K562 (cell line): ENCODE measurements at regions not wholly inside any gene's neighbourhood (a gene's known extent, or its start where the extent isn't known, plus 50 kb on each side); places are given as distances from the start of the nearest gene placed in this dataset.

Source experiments
- ATAC-seq: fragments of 200-7000 bp; cut with Tn5 transposase; 3 replicates; pipeline ENCODE4 v1.9.1; 2020; ENCODE audit warnings: moderate library complexity
- BruUV-seq: library from RNA; stranded (reverse); fragments of 400-500 nt; replicated peaks from 2 replicates; lab custom pipeline; 2021; lab: Mats Ljungman, UMichigan
- CTCF ChIA-PET: fragments of 300-600 bp; formaldehyde crosslinking; extraction: SDS; loops from one replicate; lab custom pipeline; 2021; ENCODE audit warnings: low intra/inter-chr PET ratio; lab: Yijun Ruan, JAX
- POLR2A ChIA-PET: fragments of 300-600, 350-650 bp; sonication (Branson Sonifier 250); formaldehyde crosslinking; extraction: SDS; loops from one replicate; lab custom pipeline; 2021; ENCODE audit warnings: antibody characterized with exemption, inconsistent platforms; lab: Yijun Ruan, JAX
- DNase-seq, 4 experiments: peaks; one replicate each; pipeline versions ENCODE4 v3.0.0 to v3.0.0-alpha.2; 2011 to 2018; ENCODE audit warnings: low spot score in 3 of 4, mixed read lengths in 3 of 4; ENCODE audit errors: extremely low read depth in 1 of 4
- FAIRE-seq: peaks from 2 replicates; lab custom pipeline; 2011; peaks lifted over from hg19 to GRCh38; lab: Jason Lieb, UNC
- H2AFZ ChIP-seq: 2 replicates; pipeline ENCODE4 v1.6.0; 2011; ENCODE audit warnings: low read depth, low read length, control low read depth, inconsistent platforms
- H3K27ac ChIP-seq: fragments of 200-600 bp; 3 replicates; pipeline ENCODE4 v1.8.0; 2011; ENCODE audit warnings: low read depth, mild to moderate bottlenecking, control low read depth, inconsistent platforms, low read length, moderate library complexity, mixed read lengths; ENCODE audit errors: extremely low read depth
- H3K27me3 ChIP-seq, 2 experiments: fragments of 300-600 bp in 1 of 2; 2 replicates in 1 of 2; 3 replicates in 1 of 2; pipeline versions ENCODE4 v1.6.0 to v1.8.0; 2011; ENCODE audit warnings: inconsistent platforms in 2 of 2, low read length in 2 of 2, mild to moderate bottlenecking in 1 of 2, mixed read lengths in 1 of 2, moderate library complexity in 1 of 2; ENCODE audit not compliant: control insufficient read depth in 2 of 2, insufficient read depth in 2 of 2
- H3K36me3 ChIP-seq: fragments of 300-600 bp; 3 replicates; pipeline ENCODE4 v1.8.0; 2011; ENCODE audit warnings: mild to moderate bottlenecking, low read length, inconsistent platforms; ENCODE audit not compliant: control insufficient read depth, insufficient read depth
- H3K4me1 ChIP-seq, 2 experiments: fragments of 200-600 bp in 1 of 2; replicated peaks in 1 of 2; 2 replicates in 1 of 2; 3 replicates in 1 of 2; pipeline versions ENCODE4 v1.5.1 to v1.8.0; 2011; ENCODE audit warnings: inconsistent platforms in 2 of 2, low read length in 2 of 2, mild to moderate bottlenecking in 1 of 2, mixed read lengths in 1 of 2, moderate library complexity in 1 of 2; ENCODE audit not compliant: control insufficient read depth in 2 of 2, insufficient read depth in 2 of 2
- H3K4me2 ChIP-seq: 2 replicates; pipeline ENCODE4 v1.6.1; 2011; ENCODE audit warnings: low read length, control low read depth, inconsistent platforms, mixed read lengths; ENCODE audit not compliant: insufficient read depth
- H3K4me3 ChIP-seq: fragments of 200-600 bp; sonication (generic), shearing (Covaris generic); 2 replicates; pipeline ENCODE4 v1.5.1; 2016; ENCODE audit warnings: control low read depth, inconsistent platforms
- H3K79me2 ChIP-seq: fragments of 200-600 bp; 3 replicates; pipeline ENCODE4 v1.8.0; 2011; ENCODE audit warnings: low read length, inconsistent platforms; ENCODE audit not compliant: control insufficient read depth, insufficient read depth
- H3K9ac ChIP-seq, 2 experiments: 2 replicates each; pipeline versions ENCODE4 v1.6.0 to v1.6.1; 2011; ENCODE audit warnings: low read depth in 2 of 2, low read length in 2 of 2, control low read depth in 1 of 2, inconsistent platforms in 1 of 2, mild to moderate bottlenecking in 1 of 2, mixed read lengths in 1 of 2; ENCODE audit not compliant: insufficient read depth in 1 of 2
- H3K9me1 ChIP-seq: one replicate; pipeline ENCODE4 v1.6.0; 2011; ENCODE audit warnings: inconsistent platforms, mild to moderate bottlenecking, low read length, moderate library complexity; ENCODE audit not compliant: control insufficient read depth, insufficient read depth
- H3K9me3 ChIP-seq: replicated peaks from 2 replicates; pipeline ENCODE4 v1.5.1; 2011; ENCODE audit warnings: low read depth, low read length, inconsistent platforms; ENCODE audit not compliant: control insufficient read depth, insufficient read depth
- H4K20me1 ChIP-seq: replicated peaks from 2 replicates; pipeline ENCODE4 v1.6.1; 2011; ENCODE audit warnings: low read length, inconsistent platforms, mixed read lengths; ENCODE audit not compliant: control insufficient read depth, insufficient read depth
- BACH1 ChIP-seq: fragments of 200-800 bp; sonication (Bioruptor generic); IDR thresholded peaks from 2 replicates; pipeline ENCODE4 v1.6.1; 2016; ENCODE audit warnings: missing genetic modification characterization, missing compliant biosample characterization
- CCNT2 ChIP-seq: IDR thresholded peaks from 2 replicates; pipeline ENCODE4 v1.6.1; 2011; ENCODE audit warnings: borderline replicate concordance, low read depth, mild to moderate bottlenecking, moderate library complexity, mixed read lengths, low read length; ENCODE audit not compliant: insufficient read length; ENCODE audit errors: extremely low read depth
- CEBPG ChIP-seq, 3 experiments: fragments of 200-800 bp in 1 of 3; sonication (Bioruptor generic) in 1 of 3; sonication (generic) in 1 of 3; formaldehyde crosslinking in 1 of 3; IDR thresholded peaks in 2 of 3; conservative IDR thresholded peaks in 1 of 3; 2 replicates each; pipeline versions ENCODE4 v1.6.1 to v1.8.0; 2016 to 2022; ENCODE audit warnings: missing compliant biosample characterization in 2 of 3, missing genetic modification characterization in 2 of 3, mild to moderate bottlenecking in 1 of 3, missing genetic modification reagents in 1 of 3
- E2F5 ChIP-seq: sonication (generic); formaldehyde crosslinking; IDR thresholded peaks from 2 replicates; pipeline ENCODE4 v1.8.0; 2022; ENCODE audit warnings: mild to moderate bottlenecking, missing genetic modification reagents
- ESRRA ChIP-seq: fragments of 450-650 bp; IDR thresholded peaks from 2 replicates; pipeline ENCODE4 v1.6.1; 2014; ENCODE audit warnings: low read depth, mild to moderate bottlenecking, moderate library complexity, borderline replicate concordance
- FOXM1 ChIP-seq, 2 experiments: fragments of 450-650 bp in 1 of 2; sonication (generic) in 1 of 2; formaldehyde crosslinking in 1 of 2; IDR thresholded peaks; 2 replicates each; pipeline versions ENCODE4 v1.6.1 to v1.9.0; 2017 to 2022; ENCODE audit warnings: low read depth in 2 of 2, mild to moderate bottlenecking in 2 of 2, missing genetic modification reagents in 1 of 2, moderate library complexity in 1 of 2
- HMBOX1 ChIP-seq: sonication (generic); IDR thresholded peaks from 2 replicates; pipeline ENCODE4 v1.6.1; 2016
- KLF6 ChIP-seq: fragments of 250-450 bp; sonication (Bioruptor Pico); IDR thresholded peaks from 2 replicates; pipeline ENCODE4 v1.4.0; 2020; ENCODE audit warnings: mild to moderate bottlenecking, moderate library complexity, borderline replicate concordance
- MCM2 ChIP-seq: fragments of 450-650 bp; IDR thresholded peaks from 2 replicates; pipeline ENCODE4 v1.6.1; 2017; ENCODE audit warnings: low read depth, mild to moderate bottlenecking
- PTRF ChIP-seq: fragments of 450-650 bp; IDR thresholded peaks from 2 replicates; pipeline ENCODE4 v1.6.1; 2016; ENCODE audit warnings: mild to moderate bottlenecking, missing genetic modification characterization, missing compliant biosample characterization
- PYGO2 ChIP-seq: fragments of 450-650 bp; IDR thresholded peaks from 2 replicates; pipeline ENCODE4 v1.6.1; 2016; ENCODE audit warnings: mild to moderate bottlenecking, missing genetic modification characterization, moderate library complexity, missing compliant biosample characterization
- SIX5 ChIP-seq, 2 experiments: IDR thresholded peaks; 2 replicates each; pipeline ENCODE4 v1.6.1; 2011; ENCODE audit warnings: low read length in 2 of 2, borderline replicate concordance in 1 of 2, low read depth in 1 of 2, mild to moderate bottlenecking in 1 of 2, moderate library complexity in 1 of 2; ENCODE audit not compliant: insufficient read depth in 1 of 2
- ZNF146 ChIP-seq: IDR thresholded peaks from one replicate; pipeline ENCODE4 v1.6.1; 2018; ENCODE audit warnings: missing compliant biosample characterization; ENCODE audit not compliant: unreplicated experiment
- ZNF311 ChIP-seq: fragments of 250-450 bp; sonication (Bioruptor Pico); IDR thresholded peaks from 2 replicates; pipeline ENCODE4 v1.4.0; 2020; ENCODE audit warnings: mild to moderate bottlenecking, moderate library complexity
- ZNF354B ChIP-seq: fragments of 250-450 bp; sonication (Bioruptor Pico); IDR thresholded peaks from 2 replicates; pipeline ENCODE4 v1.4.0; 2020
- ZNF584 ChIP-seq: fragments of 200-800 bp; sonication (Bioruptor generic); IDR thresholded peaks from 2 replicates; pipeline ENCODE4 v1.6.1; 2016; ENCODE audit warnings: low read depth, mild to moderate bottlenecking, missing genetic modification characterization, missing compliant biosample characterization
- ZNF696 ChIP-seq: fragments of 250-450 bp; sonication (Bioruptor Pico); conservative IDR thresholded peaks from 2 replicates; pipeline ENCODE4 v1.4.0; 2020; ENCODE audit warnings: mild to moderate bottlenecking, moderate library complexity
- WGBS: fragments of 100-300 bp; shearing (Covaris generic); methylation state at CpG from one replicate; pipeline ENCODE4 v1.1.6; 2016; ENCODE audit warnings: low coverage, mixed read lengths; ENCODE audit not compliant: insufficient coverage; ENCODE audit errors: missing lambda C conversion rate; 5-methylcytosine and 5-hydroxymethylcytosine counted together
- in situ Hi-C: fragments of 300-500 bp; cut with MboI; formaldehyde crosslinking; loops from 4 replicates; pipeline ENCODE4 v1.15.0; 2018; ENCODE audit warnings: inconsistent platforms, mixed read lengths
- intact Hi-C: fragments of 100-400 bp; cut with micrococcal nuclease; formaldehyde crosslinking; loops from 2 replicates; pipeline ENCODE4 v1.14.2; 2022

GRCh38 chr7:29619848-29620555 lies 56.4 kb downstream of the PRR15 start:
- in situ Hi-C loops (no loop called here), intact Hi-C loops (loop anchor here (10.0 kb wide), 1 partner anchor 695 kb away; no protein-coding TSS in a partner anchor)
- Histone ChIP-seq H3K27me3 (peaks cover 6% of the 10 kb centered on the region in 2 experiments; a peak in 3 of 5 replicates), H3K9me3 (no peaks in the 10 kb centered on the region), H3K9ac (no peak overlapping the region), H3K36me3 (no peaks in the 10 kb centered on the region), H2AFZ (peak overlapping the region; percentile 22; the same call in 1 of the 2 replicates), H3K4me1 (peaks cover 0 to 6% of the 10 kb centered on the region in 2 experiments; a peak in 1 of 5 replicates), H3K27ac (no peak overlapping the region), H4K20me1 (no peaks in the 10 kb centered on the region), H3K79me2 (no peaks in the 10 kb centered on the region), H3K9me1 (no peaks in the 10 kb centered on the region), H3K4me3 (no peak overlapping the region), H3K4me2 (no peak overlapping the region)
- ChIA-PET CTCF (no interaction called here), POLR2A (interaction anchor here (0.6 to 1.5 kb wide), 2 partner anchors 13 to 130 kb away, joined by 3 to 5 read pairs; no protein-coding TSS in a partner anchor)
- 12% methylated on average over 6 of the region's 6 CpGs for WGBS
- ATAC-seq (0 out of 3 replicates have a peak, but pooled peaks have one; percentile 24), FAIRE-seq (no peak), DNase-seq (no peak)
- BruUV-seq: no TSS peak
- TF ChIP-seq ESRRA (no peak), FOXM1 (IDR thresholded peaks at IDR 0.05; ENCODE audit: low read depth) (no peak), FOXM1 (CRISPR knock-in tag; IDR thresholded peaks at IDR 0.05; ENCODE audit: low read depth) (no peak), ZNF354B (CRISPR knock-in tag) (peak; percentile 45; the same call in 1 of the 2 replicates), BACH1 (tag) (peak; percentile 69), E2F5 (CRISPR knock-in tag) (no peak), ZNF146 (CRISPR knock-in tag) (no peak), ZNF311 (0 out of 2 replicates have a peak, but pooled peaks have one; percentile 35), HMBOX1 (no peak), ZNF696 (CRISPR knock-in tag) (no peak), KLF6 (CRISPR knock-in tag) (0 out of 2 replicates have a peak, but pooled peaks have one; percentile 73), CCNT2 (no peak), PYGO2 (tag) (0 out of 2 replicates have a peak, but pooled peaks have one; percentile 61), CEBPG (CRISPR knock-in tag; IDR thresholded peaks at IDR 0.05) (no peak), CEBPG (tag; conservative IDR thresholded peaks at IDR 0.05 in 1 of 2, IDR thresholded peaks at IDR 0.05 in 1 of 2) (no peak; a peak in 1 of 4 replicates), MCM2 (no peak), ZNF584 (CRISPR knock-in tag) (peak; percentile 96), PTRF (tag) (peak; percentile 52; the same call in 1 of the 2 replicates), SIX5 (IDR thresholded peaks at IDR 0.05; ENCODE audit: borderline replicate concordance in 1 of 2, insufficient read depth in 1 of 2, low read depth in 1 of 2, low read length in 2 of 2) (no peak)
